Medulla oblongata (tissue), 1 donor: ENCODE measurements at regions not wholly inside any gene's neighbourhood (a gene's known extent, or its start where the extent isn't known, plus 50 kb on each side); places are given as distances from the start of the nearest gene placed in this dataset.

Experiments
- DNase-seq: peaks from one replicate; pipeline ENCODE4 v3.0.0-alpha.2; 2015; ENCODE audit errors: extremely low spot score

GRCh38 chr2:219893541-219893940 lies 266.1 kb downstream of the SLC4A3 start:
- DNase-seq: no peak

DNA sequence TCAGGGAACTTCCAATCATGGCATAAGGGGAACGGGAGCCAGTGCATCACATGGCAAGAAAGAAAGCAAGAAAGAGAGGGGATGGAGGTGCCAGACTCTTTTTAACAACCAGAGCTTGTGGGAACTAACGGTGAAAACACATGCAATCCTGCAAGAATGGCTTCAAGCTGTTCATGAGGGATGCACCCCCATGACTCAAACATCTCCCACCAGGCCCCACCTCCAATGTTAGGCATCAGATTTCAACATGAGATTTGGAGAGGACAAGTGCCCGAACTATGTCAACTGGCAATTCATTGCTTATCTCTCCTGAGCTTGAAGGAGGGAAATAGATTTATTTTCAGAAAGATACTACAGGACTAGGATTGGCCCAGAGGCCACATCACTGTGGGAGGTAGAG lies 270.0 kb downstream of the SLC4A3 start:
- DNase-seq: no peak

- DNase-seq: no peak
Observed at GRCh38 chr2:219901155-219901554, 273.7 kb downstream of the SLC4A3 start.

- DNase-seq: no peak
Observed at GRCh38 chr2:219902891-219903552, 275.6 kb downstream of the SLC4A3 start.

DNA sequence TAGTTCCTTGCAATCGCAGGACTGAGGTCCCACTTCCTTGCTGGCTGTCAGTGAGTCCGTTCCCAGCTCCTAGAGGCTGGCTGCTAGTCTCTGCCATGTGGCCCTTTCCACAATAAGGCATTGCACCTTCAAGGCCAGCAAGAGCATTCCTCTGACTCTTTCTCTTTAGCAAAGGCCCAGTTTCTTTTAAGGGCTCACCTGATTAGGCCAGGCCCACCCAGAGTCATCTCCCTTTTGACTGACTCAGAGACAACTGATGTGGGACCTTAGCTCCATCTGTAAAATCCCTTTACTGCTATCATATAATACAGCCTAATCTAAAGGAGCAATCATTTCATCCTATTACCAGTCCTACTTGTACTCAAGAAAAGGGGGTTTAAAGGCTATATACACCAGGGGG lies 278.2 kb downstream of the SLC4A3 start:
- DNase-seq: no peak

DNA sequence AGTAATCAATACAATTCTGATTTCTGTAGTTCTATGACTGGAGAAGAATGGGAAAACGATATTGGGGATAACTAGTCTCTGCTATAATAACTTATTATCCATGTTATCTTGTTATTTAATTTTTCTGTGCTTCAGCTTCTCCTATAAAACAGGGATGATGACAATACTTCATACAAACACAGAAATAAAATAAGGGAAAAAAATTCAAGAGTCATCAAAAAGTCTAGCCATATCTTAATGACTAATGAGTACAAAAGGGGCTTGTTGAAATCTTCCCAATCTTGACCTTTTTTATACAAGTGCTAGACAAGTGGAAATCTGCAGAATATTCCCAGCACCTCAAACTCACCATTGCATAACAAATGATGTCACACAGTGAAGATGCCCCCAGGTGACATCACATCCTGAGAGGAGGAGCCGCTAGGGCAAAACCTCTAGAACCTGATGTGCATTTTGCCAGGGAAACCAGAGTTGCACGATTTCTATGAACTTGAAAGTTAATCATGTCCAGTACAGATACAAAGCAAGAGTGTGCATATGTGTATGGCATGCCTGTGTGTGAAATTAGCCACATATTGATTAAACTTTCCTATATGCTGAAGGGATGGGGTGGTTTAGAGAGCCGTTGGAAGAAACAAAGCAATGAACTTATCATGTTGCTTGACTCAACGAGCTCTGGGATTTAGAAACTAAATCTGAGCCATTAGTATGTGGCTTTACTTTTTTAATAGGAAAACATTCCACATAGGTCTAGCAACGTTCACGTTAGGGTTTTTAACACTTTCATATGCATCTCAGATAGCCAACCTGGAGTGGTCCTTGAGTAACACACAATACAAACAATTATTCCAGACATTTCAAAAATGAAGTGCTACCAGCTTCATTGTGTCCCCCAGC lies 278.9 kb downstream of the SLC4A3 start:
- DNase-seq: no peak

GRCh38 chr2:219907011-219907365 lies 279.6 kb downstream of the SLC4A3 start:
- DNase-seq: no peak

- DNase-seq: no peak
Observed at GRCh38 chr2:219908538-219908937, 281.1 kb downstream of the SLC4A3 start.

- DNase-seq: no peak
Observed at GRCh38 chr2:219911541-219911940, 284.1 kb downstream of the SLC4A3 start.

DNA sequence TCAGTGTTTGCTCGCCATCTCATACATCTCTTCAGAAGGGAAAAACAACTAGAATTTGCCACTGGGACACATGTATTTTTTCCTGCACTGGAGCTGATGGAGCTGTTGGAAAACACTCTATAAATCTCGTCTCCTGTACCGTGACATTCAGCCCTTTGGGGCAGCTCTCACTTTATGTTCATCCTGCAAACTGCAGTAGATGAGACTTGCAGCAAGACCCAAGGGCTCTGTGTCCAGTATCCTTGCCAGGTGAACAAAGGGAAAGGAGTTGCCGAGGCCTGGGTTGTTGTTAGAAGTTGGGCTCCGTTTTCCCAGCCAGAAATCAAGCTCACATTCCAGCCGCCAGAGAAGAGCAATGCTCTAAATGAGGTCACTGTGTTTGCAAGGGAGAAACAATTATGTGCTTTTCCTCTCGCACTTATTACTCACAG lies 285.1 kb downstream of the SLC4A3 start:
- peak; percentile 38 for DNase-seq

GRCh38 chr2:219914577-219914976 lies 287.1 kb downstream of the SLC4A3 start:
- DNase-seq: no peak

DNA sequence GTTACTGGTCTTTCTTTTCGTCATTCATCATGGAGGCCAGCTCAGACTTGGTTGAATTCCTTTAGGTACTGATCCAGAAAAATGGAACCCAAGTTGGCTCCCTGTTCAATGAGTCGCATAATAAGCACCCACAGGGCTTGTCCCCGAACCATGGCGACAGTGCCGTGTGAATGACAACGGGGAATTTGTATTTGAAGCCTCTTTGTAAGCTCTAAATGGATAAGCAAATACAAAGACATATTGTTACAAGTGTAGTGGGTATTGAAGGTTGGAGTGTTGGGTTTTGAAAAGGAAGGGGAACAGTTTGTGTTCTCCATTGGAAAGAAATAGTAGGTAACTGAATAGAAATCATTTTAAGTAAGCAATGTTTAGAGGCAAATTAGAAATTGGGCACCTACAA lies 288.9 kb downstream of the SLC4A3 start:
- peak; percentile 12 for DNase-seq

GRCh38 chr2:219916726-219917440 lies 289.5 kb downstream of the SLC4A3 start:
- peak; percentile 13 for DNase-seq

- no peak for DNase-seq
Observed at GRCh38 chr2:219918254-219918653, 290.8 kb downstream of the SLC4A3 start.

GRCh38 chr2:219918944-219919343 lies 291.5 kb downstream of the SLC4A3 start:
- DNase-seq: no peak

DNA sequence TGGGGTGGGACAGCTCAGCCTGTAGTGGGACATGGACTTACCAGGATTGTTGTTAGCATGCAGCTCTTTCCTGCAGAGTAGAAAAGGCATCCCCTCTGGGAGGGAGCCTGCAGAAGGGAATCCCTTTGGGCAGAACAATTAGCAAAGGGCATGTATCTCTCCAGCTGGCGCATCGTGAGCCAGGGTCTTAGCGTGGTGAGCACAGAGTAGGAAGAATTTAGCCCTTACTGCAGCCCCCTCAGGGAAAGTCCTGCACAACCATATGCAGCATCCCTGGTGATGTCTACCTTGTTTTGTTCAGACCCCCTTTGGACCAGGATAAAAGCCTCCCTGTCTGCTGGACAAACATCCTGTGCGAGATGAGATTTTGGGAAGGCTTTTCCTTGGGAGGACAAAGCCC lies 292.1 kb downstream of the SLC4A3 start:
- no peak for DNase-seq

- no peak for DNase-seq
Observed at GRCh38 chr2:219929835-219930234, 302.4 kb downstream of the SLC4A3 start.

- no peak for DNase-seq
Observed at GRCh38 chr2:219939647-219940046, 312.2 kb downstream of the SLC4A3 start.

DNA sequence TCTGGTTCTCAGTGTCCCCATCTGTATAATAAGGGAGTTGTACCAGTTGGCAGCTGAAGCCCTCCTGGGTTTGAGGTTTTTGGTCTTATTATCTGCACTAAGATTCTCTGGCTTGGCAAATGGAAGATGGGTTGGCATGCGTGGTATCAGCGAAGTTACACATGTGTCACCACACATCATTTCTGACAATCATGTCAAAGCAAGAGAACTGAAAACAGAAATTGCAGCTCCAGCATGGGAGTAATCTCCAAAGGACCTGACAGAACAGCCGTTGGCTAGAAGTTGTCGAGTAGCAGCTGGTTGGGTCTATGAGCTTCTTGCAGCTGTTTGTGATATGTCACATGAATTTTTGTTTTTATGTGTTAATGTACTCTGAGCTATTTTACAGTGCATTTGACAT lies 317.4 kb downstream of the SLC4A3 start:
- no peak for DNase-seq

- DNase-seq: no peak
Observed at GRCh38 chr2:219946021-219946420, 318.6 kb downstream of the SLC4A3 start.

DNA sequence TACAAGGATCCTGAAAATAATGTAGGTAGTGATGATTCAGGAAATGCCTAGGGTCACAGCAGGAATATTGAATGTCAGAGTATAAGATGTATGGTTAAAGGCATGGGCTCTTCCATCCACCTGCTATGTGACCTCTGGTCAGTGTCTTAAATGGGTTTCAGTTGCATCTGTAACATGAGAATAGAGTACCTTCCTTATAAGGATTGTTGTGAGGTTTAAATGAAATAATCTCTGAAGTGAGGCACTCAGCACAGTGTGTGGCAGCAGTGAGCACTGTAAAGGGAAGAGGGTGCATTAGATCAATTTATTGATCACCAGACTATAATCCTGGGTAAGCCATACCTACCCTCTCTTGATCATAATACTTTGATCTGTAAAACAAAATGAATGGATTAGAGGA lies 319.1 kb downstream of the SLC4A3 start:
- no peak for DNase-seq

- no peak for DNase-seq
Observed at GRCh38 chr2:219947575-219947974, 320.1 kb downstream of the SLC4A3 start.

DNA sequence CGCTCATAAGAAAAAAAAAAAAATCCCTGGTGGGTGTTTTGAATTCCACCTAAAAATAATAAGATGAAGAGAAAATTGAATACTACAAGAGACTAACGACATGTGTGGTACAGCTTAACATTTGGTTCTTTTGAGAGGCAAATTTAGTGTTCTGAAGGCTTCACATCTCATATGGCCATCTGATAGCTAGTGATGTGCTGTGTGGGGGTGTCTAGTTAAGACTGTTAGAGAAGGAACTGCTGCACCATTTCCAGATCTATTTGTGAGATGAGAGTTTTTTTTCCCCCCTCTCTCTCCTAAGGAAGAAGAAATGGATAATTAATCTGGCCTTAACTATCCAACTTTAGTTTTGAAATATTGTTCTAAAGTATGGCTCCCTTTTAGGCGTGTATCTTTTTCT lies 321.6 kb downstream of the SLC4A3 start:
- DNase-seq: no peak
